GM06990 (cell line): ENCODE measurements at regions not wholly inside any gene's neighbourhood (a gene's known extent, or its start where the extent isn't known, plus 50 kb on each side); places are given as distances from the start of the nearest gene placed in this dataset.

Source experiments
- DNase-seq: peaks from one replicate; pipeline ENCODE4 v3.0.0-alpha.2; 2011; ENCODE audit not compliant: insufficient read length; ENCODE audit errors: extremely low read depth
- H3K27me3 ChIP-seq: replicated peaks from 2 replicates; pipeline ENCODE4 v1.6.0; 2011; ENCODE audit warnings: low read length; ENCODE audit not compliant: control insufficient read depth, insufficient read depth
- H3K36me3 ChIP-seq: 2 replicates; pipeline ENCODE4 v1.5.1; 2011; ENCODE audit warnings: low read length; ENCODE audit not compliant: control insufficient read depth, insufficient read depth
- H3K4me3 ChIP-seq: replicated peaks from 2 replicates; pipeline ENCODE4 v1.5.1; 2011; ENCODE audit warnings: low read depth, mild to moderate bottlenecking, control low read depth, low read length
- CTCF ChIP-seq: IDR thresholded peaks from 2 replicates; pipeline ENCODE4 v1.5.1; 2011; ENCODE audit warnings: low read length, control low read depth, mild to moderate bottlenecking, inconsistent platforms; ENCODE audit not compliant: insufficient read depth, poor library complexity, severe bottlenecking

GRCh38 chr7:33661430-33662160, 243.7 kb upstream of the BMPER start:
- no peak for TF ChIP-seq CTCF
- Histone ChIP-seq H3K27me3 (no peaks in the 10 kb centered on the region), H3K36me3 (no peaks in the 10 kb centered on the region), H3K4me3 (no peak overlapping the region)
- no peak for DNase-seq

- no peak for TF ChIP-seq CTCF
- no peak for DNase-seq
- H3K4me3 ChIP-seq, result no peak overlapping the region
- H3K36me3 ChIP-seq, result no peaks in the 10 kb centered on the region
- no peaks in the 10 kb centered on the region for H3K27me3 ChIP-seq
Observed at GRCh38 chr7:33666531-33666930, 238.8 kb upstream of the BMPER start.

- no peak for TF ChIP-seq CTCF
- Histone ChIP-seq H3K36me3 (no peaks in the 10 kb centered on the region), H3K4me3 (no peak overlapping the region), H3K27me3 (no peaks in the 10 kb centered on the region)
- DNase-seq, result no peak
Observed at GRCh38 chr7:33667196-33667595, 238.1 kb upstream of the BMPER start.

- no peak for TF ChIP-seq CTCF
- Histone ChIP-seq H3K4me3 (no peak overlapping the region), H3K36me3 (no peaks in the 10 kb centered on the region), H3K27me3 (no peaks in the 10 kb centered on the region)
- no peak for DNase-seq
Observed at GRCh38 chr7:33669251-33669670, 236.1 kb upstream of the BMPER start.

- no peak for DNase-seq
- Histone ChIP-seq H3K36me3 (no peaks in the 10 kb centered on the region), H3K4me3 (no peak overlapping the region), H3K27me3 (no peaks in the 10 kb centered on the region)
- no peak for TF ChIP-seq CTCF
Observed at GRCh38 chr7:33671531-33672262, 233.6 kb upstream of the BMPER start.
